ENCODE measurements at regions not wholly inside any gene's neighbourhood (a gene's known extent, or its start where the extent isn't known, plus 50 kb on each side); places are given as distances from the start of the nearest gene placed in this dataset.
A peak's percentile ranks its signal among the peaks of the same experiment; 100 is the strongest.

GRCh38 chr9:86410281-86410680 is 56.1 kb upstream of the TUT7 start:
- Histone ChIP-seq H3K23ac (ENCODE audit: low read depth, low read length) (no peak overlapping the region), H3K9me3 (ENCODE audit: control insufficient read depth, insufficient read depth, low read length) (no peaks in the 10 kb centered on the region), H3K36me3 (ENCODE audit: control insufficient read depth, insufficient read depth, low read length) (no peaks in the 10 kb centered on the region), H3K9ac (ENCODE audit: low read depth, low read length) (no peak overlapping the region), H3K4ac (ENCODE audit: low read depth, low read length) (no peak overlapping the region; the same call in 1 of the 2 replicates), H3K4me2 (ENCODE audit: low read depth, low read length) (no peak overlapping the region), H3K79me1 (ENCODE audit: low read depth in 1 of 2, low read length in 2 of 2) (no peaks in the 10 kb centered on the region), H3K56ac (ENCODE audit: extremely low read depth, insufficient read depth, low read length) (no peak overlapping the region), H2BK5ac (ENCODE audit: low read depth, low read length, poor library complexity, severe bottlenecking) (no peak overlapping the region), H2BK15ac (ENCODE audit: low read depth, low read length) (no peak overlapping the region), H4K20me1 (ENCODE audit: insufficient read depth, low read length) (peaks cover 4% of the 10 kb centered on the region; the same call in 1 of the 2 replicates), H2BK120ac (ENCODE audit: low read depth, low read length) (no peak overlapping the region), H4K8ac (ENCODE audit: low read depth in 2 of 2, low read length in 2 of 2) (no peak overlapping the region), H4K91ac (ENCODE audit: insufficient read depth, low read depth, low read length) (no peak overlapping the region), H3K27ac (ENCODE audit: insufficient read depth, low read length) (no peak overlapping the region), H2AK9ac (replicated peaks; ENCODE audit: low read depth, low read length, poor library complexity) (no peak overlapping the region), H3K4me3 (ENCODE audit: insufficient read depth, low read depth, low read length) (no peak overlapping the region), H3K4me1 (ENCODE audit: control insufficient read depth, insufficient read depth, low read length) (peaks cover 17% of the 10 kb centered on the region), H3K9me1 (ENCODE audit: insufficient read depth, low read length) (peaks cover 6% of the 10 kb centered on the region), H3K18ac (ENCODE audit: low read depth, low read length) (0 out of 2 replicates have a peak overlapping the region, but pooled peaks have one; percentile 28), H3K27me3 (ENCODE audit: control insufficient read depth, insufficient read depth, low read length) (no peaks in the 10 kb centered on the region), H2AFZ (replicated peaks; ENCODE audit: low read length, poor library complexity) (no peak overlapping the region), H3K14ac (replicated peaks; ENCODE audit: low read depth, low read length) (no peak overlapping the region), H2BK20ac (ENCODE audit: low read depth, low read length) (0 out of 2 replicates have a peak overlapping the region, but pooled peaks have one; percentile 41), H4K5ac (ENCODE audit: low read depth, low read length) (peak overlapping the region; percentile 35; the same call in 1 of the 2 replicates), H2AK5ac (ENCODE audit: low read depth, low read length) (peak overlapping the region; percentile 49; the same call in 1 of the 2 replicates)
- BruUV-seq (replicated peaks): no TSS peak
- DNase-seq (peak; percentile 37), ATAC-seq (ENCODE audit: low read depth) (no peak)
- intact Hi-C loops (cut with micrococcal nuclease) (loop anchor here (5.0 to 10.0 kb wide), 2 partner anchors 205 to 537 kb away; partner anchors contain the start of gene GAS1), dilution Hi-C loops (cut with HindIII; ENCODE audit: low sequenced_read_pairs, unreplicated experiment) (no loop called here), in situ Hi-C loops (cut with MboI; ENCODE audit: low sequenced_read_pairs) (loop anchor here (10.0 kb wide), 1 partner anchor 1255 kb away; no protein-coding TSS in a partner anchor)
- TF ChIP-seq FOS (IDR thresholded peaks at IDR 0.05; ENCODE audit: low read depth, low read length) (no peak), NFE2L2 (IDR thresholded peaks at IDR 0.05; ENCODE audit: low read depth, low read length) (no peak), MAFK (IDR thresholded peaks at IDR 0.05; ENCODE audit: low read depth, low read length) (no peak), RAD21 (IDR thresholded peaks at IDR 0.05; ENCODE audit: low read length) (no peak), RFX5 (IDR thresholded peaks at IDR 0.05; ENCODE audit: low read depth, low read length) (no peak), CHD1 (IDR thresholded peaks at IDR 0.05; ENCODE audit: low read depth, low read length) (no peak), RCOR1 (IDR thresholded peaks at IDR 0.05; ENCODE audit: insufficient replicate concordance, low read length) (no peak), USF2 (IDR thresholded peaks at IDR 0.05; ENCODE audit: low read depth, low read length) (no peak), MAZ (IDR thresholded peaks at IDR 0.05; ENCODE audit: borderline replicate concordance, low read depth, low read length) (no peak), BHLHE40 (IDR thresholded peaks at IDR 0.05; ENCODE audit: low read depth, low read length) (no peak), POLR2A (IDR thresholded peaks at IDR 0.05; ENCODE audit: low read depth, low read length) (no peak), SMC3 (IDR thresholded peaks at IDR 0.05; ENCODE audit: low read depth, low read length) (no peak), MXI1 (IDR thresholded peaks at IDR 0.05; ENCODE audit: borderline replicate concordance, low read depth, low read length) (no peak), ELK1 (IDR thresholded peaks at IDR 0.05; ENCODE audit: borderline replicate concordance, low read depth, low read length) (no peak)
- TF ChIP-seq, protein P1, sequence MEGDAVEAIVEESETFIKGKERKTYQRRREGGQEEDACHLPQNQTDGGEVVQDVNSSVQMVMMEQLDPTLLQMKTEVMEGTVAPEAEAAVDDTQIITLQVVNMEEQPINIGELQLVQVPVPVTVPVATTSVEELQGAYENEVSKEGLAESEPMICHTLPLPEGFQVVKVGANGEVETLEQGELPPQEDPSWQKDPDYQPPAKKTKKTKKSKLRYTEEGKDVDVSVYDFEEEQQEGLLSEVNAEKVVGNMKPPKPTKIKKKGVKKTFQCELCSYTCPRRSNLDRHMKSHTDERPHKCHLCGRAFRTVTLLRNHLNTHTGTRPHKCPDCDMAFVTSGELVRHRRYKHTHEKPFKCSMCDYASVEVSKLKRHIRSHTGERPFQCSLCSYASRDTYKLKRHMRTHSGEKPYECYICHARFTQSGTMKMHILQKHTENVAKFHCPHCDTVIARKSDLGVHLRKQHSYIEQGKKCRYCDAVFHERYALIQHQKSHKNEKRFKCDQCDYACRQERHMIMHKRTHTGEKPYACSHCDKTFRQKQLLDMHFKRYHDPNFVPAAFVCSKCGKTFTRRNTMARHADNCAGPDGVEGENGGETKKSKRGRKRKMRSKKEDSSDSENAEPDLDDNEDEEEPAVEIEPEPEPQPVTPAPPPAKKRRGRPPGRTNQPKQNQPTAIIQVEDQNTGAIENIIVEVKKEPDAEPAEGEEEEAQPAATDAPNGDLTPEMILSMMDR (conservative IDR thresholded peaks at IDR 0.05; ENCODE audit: low read depth, low read length): no peak
- WGBS, 2 experiments (ENCODE audit: extremely low coverage in 2 of 2, insufficient read length in 1 of 2): no CpG with 5 or more reads among the region's 5 CpGs
- POLR2A ChIA-PET (ENCODE audit: unreplicated experiment): no interaction called here
- CTCF ChIA-PET: interaction anchor here (0.6 to 1.3 kb wide), 2 partner anchors 24 to 850 kb away, joined by 3 read pairs; no protein-coding TSS in a partner anchor
